Erythroblast (primary cell): ENCODE measurements at regions not wholly inside any gene's neighbourhood (a gene's known extent, or its start where the extent isn't known, plus 50 kb on each side); places are given as distances from the start of the nearest gene placed in this dataset.
"Not testable (repeated sequence)": the region's sequence is repeated elsewhere in the genome, so short reads cannot be mapped to it uniquely, and the experiment has no call there.

Source experiments
- GATA1 ChIP-seq: IDR thresholded peaks from 2 replicates; pipeline ENCODE4 v1.6.1; 2011; ENCODE audit warnings: low read depth, mild to moderate bottlenecking, control low read depth, low read length, moderate library complexity
- POLR2A ChIP-seq: IDR thresholded peaks from 2 replicates; pipeline ENCODE4 v1.6.1; 2011; ENCODE audit warnings: mild to moderate bottlenecking, low read length

DNA sequence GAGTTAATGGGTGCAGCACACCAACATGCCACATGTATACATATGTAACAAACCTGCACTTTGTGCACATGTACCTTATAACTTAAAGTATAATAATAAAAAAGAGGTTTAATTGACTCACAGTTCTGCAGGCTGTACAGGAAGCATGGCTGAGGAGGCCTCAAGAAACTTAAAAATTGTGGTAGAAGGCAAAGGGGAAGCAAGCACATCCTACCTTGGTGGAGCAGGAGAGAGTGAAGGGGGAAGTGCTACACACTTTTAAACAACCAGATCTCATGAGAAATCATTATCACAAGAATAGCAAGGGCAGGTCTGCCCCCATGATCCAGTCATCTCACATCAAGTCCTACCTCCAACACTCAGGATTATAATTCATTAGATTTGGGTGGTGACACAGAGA, 463.5 kb downstream of the CSNK1G3 start:
- TF ChIP-seq POLR2A, GATA1: not testable (repeated sequence)
